ENCODE measurements at regions not wholly inside any gene's neighbourhood (a gene's known extent, or its start where the extent isn't known, plus 50 kb on each side); places are given as distances from the start of the nearest gene placed in this dataset.

DNA sequence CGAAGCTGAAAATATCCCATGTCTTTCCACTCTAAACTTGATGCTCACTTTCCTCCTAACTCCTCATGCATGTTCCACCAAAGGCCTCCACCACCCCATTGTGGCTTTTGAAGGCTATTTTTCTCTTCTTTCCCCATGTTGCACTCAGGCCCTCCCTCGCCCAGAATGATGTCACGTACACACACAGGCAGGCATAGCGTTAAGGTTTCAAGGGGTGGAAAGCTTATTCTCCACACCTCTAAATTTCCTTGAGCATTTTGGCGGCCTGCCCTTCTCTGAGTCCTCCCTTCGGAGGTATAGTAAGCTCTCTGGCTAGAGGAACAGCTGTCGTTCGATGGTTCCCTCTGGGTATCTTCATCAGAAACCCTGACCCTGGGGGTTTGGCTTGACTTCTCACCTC lies 673.5 kb downstream of the ACTL7B start:
- no peak overlapping the region for H3K27ac ChIP-seq
- CTCF ChIA-PET: interaction anchor here (0.6 to 1.1 kb wide), 3 partner anchors 11 to 1624 kb away, joined by 3 to 6 read pairs (median 4); no protein-coding TSS in a partner anchor
- no peak for DNase-seq (ENCODE audit: low spot score)
- TF ChIP-seq, protein P1, sequence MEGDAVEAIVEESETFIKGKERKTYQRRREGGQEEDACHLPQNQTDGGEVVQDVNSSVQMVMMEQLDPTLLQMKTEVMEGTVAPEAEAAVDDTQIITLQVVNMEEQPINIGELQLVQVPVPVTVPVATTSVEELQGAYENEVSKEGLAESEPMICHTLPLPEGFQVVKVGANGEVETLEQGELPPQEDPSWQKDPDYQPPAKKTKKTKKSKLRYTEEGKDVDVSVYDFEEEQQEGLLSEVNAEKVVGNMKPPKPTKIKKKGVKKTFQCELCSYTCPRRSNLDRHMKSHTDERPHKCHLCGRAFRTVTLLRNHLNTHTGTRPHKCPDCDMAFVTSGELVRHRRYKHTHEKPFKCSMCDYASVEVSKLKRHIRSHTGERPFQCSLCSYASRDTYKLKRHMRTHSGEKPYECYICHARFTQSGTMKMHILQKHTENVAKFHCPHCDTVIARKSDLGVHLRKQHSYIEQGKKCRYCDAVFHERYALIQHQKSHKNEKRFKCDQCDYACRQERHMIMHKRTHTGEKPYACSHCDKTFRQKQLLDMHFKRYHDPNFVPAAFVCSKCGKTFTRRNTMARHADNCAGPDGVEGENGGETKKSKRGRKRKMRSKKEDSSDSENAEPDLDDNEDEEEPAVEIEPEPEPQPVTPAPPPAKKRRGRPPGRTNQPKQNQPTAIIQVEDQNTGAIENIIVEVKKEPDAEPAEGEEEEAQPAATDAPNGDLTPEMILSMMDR (conservative IDR thresholded peaks at IDR 0.05; ENCODE audit: low read depth): no peak
- POLR2A ChIA-PET (ENCODE audit: low non-redundant PET): no interaction called here

DNA sequence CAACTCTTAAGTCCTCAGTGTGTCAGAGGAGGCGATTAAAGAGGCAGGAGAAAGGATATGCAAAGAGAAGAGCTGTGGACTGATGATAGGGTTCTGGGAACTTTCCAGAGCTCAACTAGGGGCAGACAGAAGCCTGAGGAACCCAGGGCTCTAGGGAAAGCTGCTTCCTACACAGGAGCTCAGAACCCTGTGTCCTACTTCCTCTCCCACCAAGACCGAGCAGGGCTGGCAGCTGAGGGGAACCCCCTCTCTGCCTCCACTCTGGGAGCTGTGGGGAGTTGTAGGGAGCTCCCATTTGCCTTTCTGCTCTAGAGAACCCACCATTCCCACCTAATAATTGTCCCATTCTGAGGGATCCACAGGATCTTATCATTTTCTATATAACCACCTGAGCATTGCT lies 674.3 kb downstream of the ACTL7B start:
- TF ChIP-seq, protein P1 (conservative IDR thresholded peaks at IDR 0.05; ENCODE audit: low read depth): no peak
- ChIA-PET CTCF (interaction anchor here (0.6 to 1.1 kb wide), 3 partner anchors 11 to 91 kb away, joined by 3 to 4 read pairs (median 4); no protein-coding TSS in a partner anchor), POLR2A (ENCODE audit: low non-redundant PET) (no interaction called here)
- DNase-seq (ENCODE audit: low spot score): no peak
- H3K27ac ChIP-seq: no peak overlapping the region

DNA sequence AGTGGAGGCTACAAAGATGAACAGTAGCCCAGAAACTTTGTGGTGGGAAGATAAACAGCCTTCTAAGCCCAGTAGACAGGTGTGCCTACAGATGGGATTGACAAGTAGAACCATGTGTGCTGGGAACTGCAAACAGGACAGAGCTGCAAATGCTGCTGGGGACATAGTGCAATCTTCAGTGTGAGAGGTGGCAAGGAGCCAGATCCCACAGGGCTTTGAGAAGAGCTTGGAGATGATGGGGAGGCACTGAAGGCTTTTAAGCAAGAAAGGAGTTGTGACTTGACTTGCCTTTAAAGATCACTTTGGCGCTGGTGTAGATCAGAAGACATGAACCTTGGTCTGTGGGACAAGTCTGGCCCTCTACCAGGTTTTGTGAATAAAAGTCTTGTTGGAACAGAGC lies 675.2 kb downstream of the ACTL7B start:
- POLR2A ChIA-PET (ENCODE audit: low non-redundant PET): no interaction called here

DNA sequence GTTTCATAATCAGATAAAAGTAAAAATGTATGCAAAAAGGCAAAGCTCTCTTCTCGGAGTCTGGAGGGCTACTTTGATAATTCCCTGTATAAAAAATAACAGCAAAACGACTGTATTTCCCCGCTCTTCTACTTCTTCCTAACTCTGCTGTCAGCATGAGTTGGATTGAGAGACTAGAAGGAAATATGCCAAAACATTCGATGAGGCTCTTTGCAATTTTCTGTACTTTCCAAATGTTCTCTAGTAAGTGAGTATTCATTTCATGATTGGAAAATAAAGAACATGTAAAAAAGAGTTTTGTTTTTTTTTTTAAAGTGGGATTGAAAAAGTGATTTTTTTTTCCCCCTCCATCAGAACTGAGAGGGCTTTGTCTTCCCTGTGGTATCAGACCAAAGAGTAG lies 677.5 kb downstream of the ACTL7B start:
- ChIA-PET POLR2A (ENCODE audit: low non-redundant PET) (no interaction called here), CTCF (interaction anchor here (0.7 kb wide), 2 partner anchors 308 to 510 kb away, joined by 3 to 4 read pairs; no protein-coding TSS in a partner anchor)
- no peak overlapping the region for H3K27ac ChIP-seq
- no peak for DNase-seq (ENCODE audit: low spot score)
- TF ChIP-seq, protein P1 (conservative IDR thresholded peaks at IDR 0.05; ENCODE audit: low read depth): no peak

More for the DNA sequence above, 675.2 kb downstream of the ACTL7B start:
- no peak overlapping the region for H3K27ac ChIP-seq
- TF ChIP-seq, protein P1 (conservative IDR thresholded peaks at IDR 0.05; ENCODE audit: low read depth): no peak
- DNase-seq (ENCODE audit: low spot score): no peak
- CTCF ChIA-PET: interaction anchor here (0.6 to 1.1 kb wide), 2 partner anchors 35 to 360 kb away, joined by 3 to 4 read pairs; no protein-coding TSS in a partner anchor

DNA sequence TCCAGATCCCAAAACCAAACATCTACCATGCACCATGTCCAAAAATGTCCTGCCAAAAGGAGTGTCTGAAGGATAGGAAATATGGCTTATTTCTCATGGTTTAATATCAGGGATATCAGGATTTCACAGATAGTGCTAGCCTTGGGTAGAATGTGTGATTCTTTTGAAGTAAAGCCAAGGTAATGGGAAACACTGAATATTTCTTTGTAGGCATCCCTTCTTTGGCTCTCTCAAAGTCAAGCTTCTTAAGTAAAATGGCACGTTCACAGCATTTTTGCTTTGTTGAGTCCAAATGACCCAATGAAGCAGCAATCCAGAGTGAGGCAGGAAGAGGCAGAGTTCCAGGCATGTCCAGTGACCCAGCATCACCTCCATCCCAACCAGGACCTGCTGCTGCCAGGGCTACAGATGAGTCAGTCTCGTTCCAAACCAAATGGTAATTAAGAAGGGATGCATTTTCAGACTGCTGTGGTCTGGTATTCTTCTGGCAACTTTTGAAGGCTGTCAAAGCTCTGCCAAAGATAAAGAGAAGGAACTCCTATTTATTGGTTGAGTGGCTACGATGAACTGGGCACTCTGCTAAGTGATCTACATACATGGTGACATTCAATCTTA lies 678.8 kb upstream of the KLF4 start:
- TF ChIP-seq, protein P1 (conservative IDR thresholded peaks at IDR 0.05; ENCODE audit: low read depth): no peak
- POLR2A ChIA-PET (ENCODE audit: low non-redundant PET): no interaction called here
- H3K27ac ChIP-seq: no peak overlapping the region
- no peak for DNase-seq (ENCODE audit: low spot score)
- CTCF ChIA-PET: interaction anchor here (0.6 to 0.7 kb wide), 2 partner anchors 678 to 686 kb away, joined by 3 read pairs; no protein-coding TSS in a partner anchor

DNA sequence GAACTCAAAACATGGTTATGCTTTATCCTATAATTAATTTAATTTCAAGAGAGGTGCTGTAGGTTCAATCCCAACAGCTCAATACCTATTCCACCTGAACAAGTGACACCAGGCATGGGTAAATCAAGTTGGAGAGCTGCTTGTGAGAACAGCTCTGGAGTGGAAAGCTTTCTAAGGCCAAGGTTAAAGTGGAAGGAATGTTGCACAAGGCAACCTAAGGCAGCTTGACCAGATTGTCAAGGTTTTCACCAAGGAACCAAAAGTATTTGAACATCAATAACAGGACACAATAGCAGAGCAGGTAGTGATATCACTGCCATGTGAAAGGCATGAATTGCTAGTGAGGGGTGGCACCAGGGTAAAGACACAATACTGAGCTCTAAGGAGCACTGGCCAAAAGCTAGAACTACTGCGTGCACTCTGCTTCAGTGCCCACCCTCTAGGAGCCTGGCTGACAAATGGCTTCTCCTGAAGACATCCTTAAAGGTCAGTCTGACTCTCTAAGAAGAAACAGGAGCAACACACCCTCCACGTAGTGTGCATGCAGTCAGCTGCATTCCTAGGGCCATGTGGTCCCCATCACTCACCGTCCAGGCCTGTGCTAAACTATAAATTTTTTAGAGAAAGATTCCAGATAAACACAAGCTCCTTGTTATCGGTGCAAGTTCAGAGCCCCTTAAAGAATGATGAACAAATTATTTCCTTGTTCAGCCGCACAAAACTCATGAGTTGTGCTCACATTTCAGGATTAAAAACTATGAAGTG lies 677.7 kb upstream of the KLF4 start:
- TF ChIP-seq, protein P1 (conservative IDR thresholded peaks at IDR 0.05; ENCODE audit: low read depth): no peak
- no peak for DNase-seq (ENCODE audit: low spot score)
- CTCF ChIA-PET: interaction anchor here (0.6 kb wide), 1 partner anchor 685 kb away, joined by 3 read pairs; no protein-coding TSS in a partner anchor
- POLR2A ChIA-PET (ENCODE audit: low non-redundant PET): no interaction called here
- no peak overlapping the region for H3K27ac ChIP-seq
